Uterus (tissue), 2 donors: ENCODE measurements at regions not wholly inside any gene's neighbourhood (a gene's known extent, or its start where the extent isn't known, plus 50 kb on each side); places are given as distances from the start of the nearest gene placed in this dataset.

Experiments
- POLR2A ChIP-seq, 2 donors: fragments of 450-650 bp; IDR thresholded peaks; one replicate each; pipeline ENCODE4 v1.6.1; 2016; ENCODE audit warnings: antibody characterized with exemption in 2 of 2, mild to moderate bottlenecking in 1 of 2, moderate library complexity in 1 of 2
- TF ChIP-seq, protein P1 (sequence below), 4 experiments: fragments of 200-600 bp in 2 of 4; fragments of 450-650 bp in 2 of 4; sonication (generic) in 2 of 4; IDR thresholded peaks; one replicate each; pipeline ENCODE4 v1.5.1; 2016 to 2019; ENCODE audit warnings: antibody characterized with exemption in 4 of 4, mild to moderate bottlenecking in 2 of 4, moderate library complexity in 1 of 4

GRCh38 chr4:14524276-14524675 lies 478.0 kb upstream of the CPEB2 start:
- TF ChIP-seq, protein P1, sequence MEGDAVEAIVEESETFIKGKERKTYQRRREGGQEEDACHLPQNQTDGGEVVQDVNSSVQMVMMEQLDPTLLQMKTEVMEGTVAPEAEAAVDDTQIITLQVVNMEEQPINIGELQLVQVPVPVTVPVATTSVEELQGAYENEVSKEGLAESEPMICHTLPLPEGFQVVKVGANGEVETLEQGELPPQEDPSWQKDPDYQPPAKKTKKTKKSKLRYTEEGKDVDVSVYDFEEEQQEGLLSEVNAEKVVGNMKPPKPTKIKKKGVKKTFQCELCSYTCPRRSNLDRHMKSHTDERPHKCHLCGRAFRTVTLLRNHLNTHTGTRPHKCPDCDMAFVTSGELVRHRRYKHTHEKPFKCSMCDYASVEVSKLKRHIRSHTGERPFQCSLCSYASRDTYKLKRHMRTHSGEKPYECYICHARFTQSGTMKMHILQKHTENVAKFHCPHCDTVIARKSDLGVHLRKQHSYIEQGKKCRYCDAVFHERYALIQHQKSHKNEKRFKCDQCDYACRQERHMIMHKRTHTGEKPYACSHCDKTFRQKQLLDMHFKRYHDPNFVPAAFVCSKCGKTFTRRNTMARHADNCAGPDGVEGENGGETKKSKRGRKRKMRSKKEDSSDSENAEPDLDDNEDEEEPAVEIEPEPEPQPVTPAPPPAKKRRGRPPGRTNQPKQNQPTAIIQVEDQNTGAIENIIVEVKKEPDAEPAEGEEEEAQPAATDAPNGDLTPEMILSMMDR (IDR thresholded peaks at IDR 0.05), result no peak
- no peak for TF ChIP-seq POLR2A (IDR thresholded peaks at IDR 0.05)
